Bronchial epithelial cell (primary cell): ENCODE measurements at regions not wholly inside any gene's neighbourhood (a gene's known extent, or its start where the extent isn't known, plus 50 kb on each side); places are given as distances from the start of the nearest gene placed in this dataset.

ENCODE experiments used
- DNase-seq: peaks from one replicate; pipeline ENCODE4 v3.0.0-alpha.2; 2010; ENCODE audit warnings: low read depth
- FAIRE-seq: peaks from 2 replicates; lab custom pipeline; 2011; peaks lifted over from hg19 to GRCh38; lab: Jason Lieb, UNC
- H3K27me3 ChIP-seq: 2 replicates; pipeline ENCODE4 v1.5.1; 2011; ENCODE audit warnings: low read length; ENCODE audit not compliant: control insufficient read depth, insufficient read depth
- H3K36me3 ChIP-seq: 2 replicates; pipeline ENCODE4 v1.5.1; 2011; ENCODE audit warnings: low read length; ENCODE audit not compliant: control insufficient read depth, insufficient read depth
- H3K4me3 ChIP-seq: 2 replicates; pipeline ENCODE4 v1.5.1; 2011; ENCODE audit warnings: mild to moderate bottlenecking, low read depth, low read length, control low read depth
- TF ChIP-seq, protein P1 (sequence below): IDR thresholded peaks from 2 replicates; pipeline ENCODE4 v1.5.1; 2011; ENCODE audit warnings: mild to moderate bottlenecking, moderate library complexity, low read length, control low read depth, inconsistent platforms; ENCODE audit not compliant: insufficient read depth, severe bottlenecking

DNA sequence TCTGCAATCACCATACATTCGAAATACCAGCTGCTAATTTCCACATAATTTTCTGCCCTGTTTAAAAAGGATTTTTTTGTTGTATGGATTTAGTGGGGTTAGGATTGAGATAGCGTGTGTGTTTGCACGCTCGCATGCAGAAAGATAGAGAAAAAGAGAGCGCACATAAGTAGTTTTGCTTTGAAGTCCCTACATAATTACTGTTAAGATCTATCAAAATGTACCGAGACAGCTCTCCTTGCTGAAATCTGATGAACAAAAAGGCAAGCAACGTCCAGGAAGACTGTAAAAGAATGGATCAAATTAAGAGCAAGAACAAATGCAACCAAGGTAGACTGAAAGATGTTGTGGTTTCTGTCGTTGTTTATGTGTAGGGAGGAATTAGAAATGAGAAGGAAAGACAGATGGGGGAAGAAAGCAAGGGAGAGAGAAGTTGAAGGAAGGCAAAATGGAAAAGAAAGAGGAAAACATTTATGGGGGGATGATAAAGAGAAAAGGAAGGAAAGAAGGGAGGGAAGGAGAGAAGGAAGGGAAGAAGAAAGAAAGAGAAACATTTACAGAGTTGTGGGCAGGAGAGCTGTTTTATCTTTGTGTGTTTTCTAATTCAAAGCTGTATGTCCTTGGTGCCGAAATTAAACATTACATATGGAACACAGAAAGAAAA, 522.3 kb downstream of the MED13L start:
- TF ChIP-seq, protein P1, sequence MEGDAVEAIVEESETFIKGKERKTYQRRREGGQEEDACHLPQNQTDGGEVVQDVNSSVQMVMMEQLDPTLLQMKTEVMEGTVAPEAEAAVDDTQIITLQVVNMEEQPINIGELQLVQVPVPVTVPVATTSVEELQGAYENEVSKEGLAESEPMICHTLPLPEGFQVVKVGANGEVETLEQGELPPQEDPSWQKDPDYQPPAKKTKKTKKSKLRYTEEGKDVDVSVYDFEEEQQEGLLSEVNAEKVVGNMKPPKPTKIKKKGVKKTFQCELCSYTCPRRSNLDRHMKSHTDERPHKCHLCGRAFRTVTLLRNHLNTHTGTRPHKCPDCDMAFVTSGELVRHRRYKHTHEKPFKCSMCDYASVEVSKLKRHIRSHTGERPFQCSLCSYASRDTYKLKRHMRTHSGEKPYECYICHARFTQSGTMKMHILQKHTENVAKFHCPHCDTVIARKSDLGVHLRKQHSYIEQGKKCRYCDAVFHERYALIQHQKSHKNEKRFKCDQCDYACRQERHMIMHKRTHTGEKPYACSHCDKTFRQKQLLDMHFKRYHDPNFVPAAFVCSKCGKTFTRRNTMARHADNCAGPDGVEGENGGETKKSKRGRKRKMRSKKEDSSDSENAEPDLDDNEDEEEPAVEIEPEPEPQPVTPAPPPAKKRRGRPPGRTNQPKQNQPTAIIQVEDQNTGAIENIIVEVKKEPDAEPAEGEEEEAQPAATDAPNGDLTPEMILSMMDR = no peak
- no peak overlapping the region for H3K4me3 ChIP-seq
- no peak for DNase-seq
- H3K36me3 ChIP-seq = no peaks in the 10 kb centered on the region
- no peak for FAIRE-seq
- H3K27me3 ChIP-seq = peaks cover 1% of the 10 kb centered on the region

- TF ChIP-seq, protein P1 = peak; percentile 62
- H3K4me3 ChIP-seq = no peak overlapping the region
- FAIRE-seq = no peak
- no peaks in the 10 kb centered on the region for H3K36me3 ChIP-seq
- peaks cover 1% of the 10 kb centered on the region for H3K27me3 ChIP-seq
- DNase-seq = peak; percentile 45
Measured at GRCh38 chr12:115752913-115753726, 524.4 kb downstream of the MED13L start.

- Histone ChIP-seq H3K4me3 (no peak overlapping the region), H3K36me3 (no peaks in the 10 kb centered on the region), H3K27me3 (peaks cover 1% of the 10 kb centered on the region)
- TF ChIP-seq, protein P1 = no peak
- DNase-seq = no peak
- no peak for FAIRE-seq
Measured at GRCh38 chr12:115752156-115752555, 525.3 kb downstream of the MED13L start.

- no peak for FAIRE-seq
Measured at GRCh38 chr12:115750340-115750739, 527.2 kb downstream of the MED13L start.

DNA sequence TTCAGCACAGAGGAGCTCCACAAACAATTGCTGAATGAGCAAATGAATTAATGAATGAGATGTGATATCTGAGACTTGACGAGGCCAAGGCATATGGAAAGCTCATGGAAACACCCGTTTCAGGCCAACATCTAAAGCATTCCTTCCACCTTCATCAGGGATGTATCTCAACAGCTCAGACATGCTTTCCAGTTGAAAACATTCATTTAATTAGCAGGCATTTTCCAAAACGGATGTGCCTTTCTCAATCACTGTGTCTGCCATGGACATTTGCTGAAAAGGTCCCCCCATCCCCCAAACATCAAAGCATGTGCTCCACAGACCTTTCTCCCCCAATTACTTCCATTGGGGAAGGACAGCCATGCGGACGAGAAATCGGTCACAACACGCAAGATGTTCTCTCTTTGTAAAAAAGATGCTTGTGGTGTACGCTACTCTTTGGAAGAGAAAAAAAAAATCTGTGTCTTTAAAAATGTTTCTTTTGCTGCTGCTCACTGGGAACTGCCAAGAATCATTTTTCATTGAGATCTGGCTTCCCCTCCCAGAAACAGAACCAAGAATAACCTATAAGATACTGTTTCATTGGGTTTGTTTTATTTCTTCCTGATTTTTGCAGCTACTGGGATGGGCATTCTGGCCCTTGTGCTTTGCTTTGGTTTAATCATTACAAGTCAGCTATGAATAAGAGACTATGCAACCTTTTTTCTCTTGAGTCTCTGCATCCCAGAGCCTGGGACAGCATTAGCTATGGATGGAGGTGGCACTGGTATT, 528.2 kb downstream of the MED13L start:
- FAIRE-seq (no peak), DNase-seq (no peak)
- no peak overlapping the region for H3K4me3 ChIP-seq
- TF ChIP-seq, protein P1 = no peak
- no peaks in the 10 kb centered on the region for H3K27me3 ChIP-seq
- H3K36me3 ChIP-seq = no peaks in the 10 kb centered on the region

More at GRCh38 chr12:115750340-115750739, 527.2 kb downstream of the MED13L start:
- H3K4me3 ChIP-seq = no peak overlapping the region
- H3K36me3 ChIP-seq = no peaks in the 10 kb centered on the region
- no peak for DNase-seq
- TF ChIP-seq, protein P1 = no peak
- H3K27me3 ChIP-seq = peaks cover under 1% of the 10 kb centered on the region
